ENCODE measurements at regions not wholly inside any gene's neighbourhood (a gene's known extent, or its start where the extent isn't known, plus 50 kb on each side); places are given as distances from the start of the nearest gene placed in this dataset.

- TF ChIP-seq POLR2AphosphoS5 (IDR thresholded peaks at IDR 0.05; ENCODE audit: borderline replicate concordance, low read depth, low read length) (no peak), EZH2 (IDR thresholded peaks at IDR 0.05) (no peak), FOXP2 (optimal IDR thresholded peaks at IDR 0.05; ENCODE audit: control extremely low read depth, extremely low read length, insufficient read depth) (no peak)
Measured at GRCh38 chr2:116545286-116546068, 1269.0 kb upstream of the DDX18 start.

All from SK-N-MC (cell line).